CD4-positive, alpha-beta T cell treated with Interleukin-4 for 4 hours (primary cell): ENCODE measurements at regions not wholly inside any gene's neighbourhood (a gene's known extent, or its start where the extent isn't known, plus 50 kb on each side); places are given as distances from the start of the nearest gene placed in this dataset.
"Not testable (repeated sequence)": the region's sequence is repeated elsewhere in the genome, so short reads cannot be mapped to it uniquely, and the experiment has no call there.

ENCODE experiments used
- DNase-seq: peaks from one replicate; pipeline ENCODE4 v3.0.0-alpha.2; 2020

GRCh38 chr10:33034931-33035330 is 76.9 kb upstream of the ITGB1 start:
- DNase-seq, result no peak

DNA sequence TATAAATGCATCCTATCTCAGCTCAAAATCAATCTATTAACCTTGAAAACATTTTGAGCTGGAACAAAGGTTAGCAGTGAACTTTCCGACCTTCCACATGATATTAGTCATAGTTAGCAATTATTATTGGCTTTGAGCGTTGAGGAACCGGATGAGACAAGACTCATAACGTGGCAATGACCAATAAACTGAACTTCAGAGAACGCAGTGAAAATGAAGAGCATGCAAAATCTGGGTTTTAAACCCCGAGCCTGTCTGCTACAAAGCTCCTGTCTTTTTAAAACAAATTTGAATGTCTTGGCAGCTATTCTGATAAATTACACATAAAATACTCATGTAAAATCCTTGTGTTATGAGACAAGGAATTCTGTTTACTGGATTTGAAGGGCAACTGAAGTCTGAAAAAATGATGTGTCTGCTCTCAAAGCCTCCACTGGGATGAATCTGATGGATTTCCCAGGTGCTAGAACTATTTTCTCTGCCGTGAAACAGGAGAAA is 74.7 kb upstream of the ITGB1 start:
- peak; percentile 57 for DNase-seq

DNA sequence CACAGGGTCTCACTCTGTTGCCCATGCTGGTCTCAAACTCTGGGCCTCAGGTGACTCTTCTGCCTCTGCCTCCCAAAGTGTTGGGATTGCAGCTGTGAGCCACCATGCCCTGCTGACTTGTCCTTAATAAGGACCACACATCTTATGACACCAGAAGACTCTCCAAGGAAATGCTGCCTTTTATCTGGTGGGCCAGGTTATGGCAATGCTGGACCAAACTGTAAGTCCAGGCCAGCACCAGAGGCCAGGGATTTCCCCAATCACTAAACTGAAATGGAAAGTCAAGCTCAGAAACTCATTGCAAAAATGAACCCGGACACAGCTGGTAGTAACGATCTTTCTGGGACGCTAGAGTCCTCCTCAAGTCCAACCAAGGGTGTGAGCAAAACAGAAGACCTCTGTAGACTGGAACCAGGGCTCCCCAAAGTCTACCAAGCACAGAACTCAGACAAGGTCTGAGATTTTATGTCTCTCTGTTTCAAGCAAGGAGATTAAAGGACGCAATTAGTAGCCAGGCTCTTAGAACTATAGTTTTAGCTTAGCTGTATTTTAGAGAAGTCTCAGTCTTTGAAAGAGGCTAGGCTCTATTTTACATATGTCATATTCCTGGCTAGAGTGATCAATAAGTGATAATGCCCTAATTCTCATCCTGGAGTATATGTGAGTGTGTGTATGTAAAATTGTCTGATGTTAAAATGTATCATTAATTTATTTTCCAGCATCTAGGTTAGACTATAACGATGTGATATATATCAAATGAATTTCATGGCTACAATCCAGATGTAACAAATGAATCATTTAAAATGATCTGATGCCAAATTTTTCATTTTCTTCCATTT is 74.0 kb upstream of the ITGB1 start:
- DNase-seq, result no peak

DNA sequence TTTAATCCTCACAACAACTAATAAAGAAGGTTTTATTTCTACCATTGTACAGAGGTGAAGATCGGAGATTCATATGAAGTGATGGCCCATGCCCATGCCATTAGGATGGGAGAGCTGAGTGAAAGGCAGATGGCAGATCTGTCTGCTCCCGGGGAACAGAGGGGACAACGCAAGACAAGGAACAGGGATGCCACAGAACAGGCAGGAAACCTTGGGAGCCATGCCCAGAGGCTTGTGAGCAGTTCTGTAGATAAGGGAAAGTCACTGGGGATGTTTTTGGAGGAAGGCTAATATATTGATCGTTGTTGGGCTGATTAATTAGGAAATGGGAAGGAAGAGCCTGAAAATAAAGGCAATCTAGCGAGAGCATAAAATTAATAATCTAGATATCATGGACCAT is 73.1 kb upstream of the ITGB1 start:
- no peak for DNase-seq

- DNase-seq, result peak; percentile 83
Observed at GRCh38 chr10:33028515-33028914, 70.5 kb upstream of the ITGB1 start.

- DNase-seq, result no peak
Observed at GRCh38 chr10:33027088-33027487, 69.1 kb upstream of the ITGB1 start.

DNA sequence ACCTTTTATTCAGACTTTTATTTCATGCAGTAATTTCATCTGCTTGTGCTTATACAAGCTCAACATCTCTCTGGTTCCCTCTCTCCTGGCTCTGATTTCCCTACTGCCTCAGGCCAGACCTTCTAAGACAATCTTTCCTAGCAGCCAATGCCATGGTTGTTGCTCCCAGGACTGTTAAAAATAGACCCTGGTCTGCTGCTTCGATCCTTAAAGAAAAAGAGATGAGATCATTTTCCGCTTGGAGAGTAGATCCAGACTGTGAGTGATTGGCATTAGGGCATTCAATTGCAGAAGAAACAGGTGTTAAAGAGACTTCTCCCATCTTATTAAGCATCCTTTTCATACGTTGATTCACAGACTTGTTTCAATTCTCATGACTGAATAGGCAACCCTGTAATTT is 68.4 kb upstream of the ITGB1 start:
- DNase-seq, result no peak

DNA sequence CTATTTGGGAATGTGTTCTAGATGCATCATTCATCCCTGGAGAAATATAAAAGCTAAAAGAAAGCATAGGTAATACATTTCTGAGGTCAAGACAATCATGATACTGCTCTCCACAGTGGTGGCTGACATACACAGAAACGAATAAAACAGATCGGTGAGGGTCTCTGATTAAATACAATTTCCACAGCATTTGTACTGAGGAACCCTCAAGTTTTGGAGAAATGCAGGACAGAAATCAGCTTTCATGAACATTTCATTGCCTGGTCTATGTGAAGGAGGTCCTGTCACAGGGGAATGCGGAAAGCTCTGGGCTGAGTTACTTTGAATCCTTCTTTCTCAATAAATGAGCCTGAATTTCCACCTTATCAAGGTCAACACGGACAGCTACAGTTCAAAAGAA is 67.9 kb upstream of the ITGB1 start:
- no peak for DNase-seq

GRCh38 chr10:33025039-33025438 is 67.0 kb upstream of the ITGB1 start:
- DNase-seq, result no peak

DNA sequence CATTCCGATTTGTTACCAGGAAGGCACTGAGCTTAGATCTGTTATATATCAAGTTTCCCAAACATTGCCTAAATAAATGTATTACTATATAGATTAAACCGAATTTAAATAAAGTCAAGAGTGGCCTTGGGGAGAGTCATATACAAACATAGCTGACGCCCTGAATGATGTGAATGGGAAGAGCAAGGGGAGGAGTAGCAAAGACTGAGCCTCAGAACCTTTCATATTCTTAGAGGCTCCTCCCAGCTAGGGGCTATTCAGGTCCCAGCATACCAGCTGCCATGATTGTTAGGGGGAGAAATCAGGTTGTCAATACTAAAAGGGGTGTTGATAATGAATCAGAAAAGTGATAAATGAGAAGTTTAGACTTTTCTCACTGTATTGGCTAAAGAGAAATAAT is 64.7 kb upstream of the ITGB1 start:
- no peak for DNase-seq

- no peak for DNase-seq
Observed at GRCh38 chr10:33022090-33022489, 64.1 kb upstream of the ITGB1 start.

- no peak for DNase-seq
Observed at GRCh38 chr10:33016988-33017387, 59.0 kb upstream of the ITGB1 start.

DNA sequence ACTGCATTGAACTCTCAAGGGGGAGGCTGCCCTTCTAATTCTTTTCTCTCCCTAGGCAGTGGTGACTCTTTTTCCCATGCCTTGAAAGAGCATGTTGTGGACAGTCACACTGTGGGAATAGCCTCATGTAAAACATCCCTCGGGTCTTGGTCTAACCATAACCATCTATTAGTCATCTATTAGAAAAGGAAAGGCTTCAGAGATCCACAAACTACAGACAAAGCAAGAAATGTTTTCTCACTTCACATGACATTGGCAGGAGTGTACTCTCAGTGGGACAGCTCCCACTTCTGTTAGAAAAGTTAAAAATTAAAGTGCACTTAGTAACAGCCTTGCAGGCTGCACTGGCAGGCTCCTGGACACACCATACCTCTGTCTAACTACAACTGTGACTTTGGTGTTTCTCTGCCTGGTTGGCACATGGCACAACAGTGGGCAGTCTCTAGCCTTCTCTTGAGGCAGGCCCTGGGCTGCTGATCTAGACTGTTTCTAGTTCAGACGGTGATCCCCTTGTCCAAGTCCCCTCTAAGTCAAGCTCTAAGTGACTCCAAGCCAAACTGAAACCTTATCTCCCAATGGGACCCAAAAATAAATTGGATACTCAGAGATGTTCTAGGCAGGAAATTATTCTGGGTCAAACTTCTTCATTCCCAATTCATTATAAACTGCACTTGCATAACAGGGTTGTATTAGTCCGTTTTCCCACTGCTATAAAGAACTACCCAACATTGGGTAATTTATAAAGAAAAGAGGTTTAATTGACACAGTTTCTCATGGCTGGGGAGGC is 57.9 kb upstream of the ITGB1 start:
- no peak for DNase-seq

DNA sequence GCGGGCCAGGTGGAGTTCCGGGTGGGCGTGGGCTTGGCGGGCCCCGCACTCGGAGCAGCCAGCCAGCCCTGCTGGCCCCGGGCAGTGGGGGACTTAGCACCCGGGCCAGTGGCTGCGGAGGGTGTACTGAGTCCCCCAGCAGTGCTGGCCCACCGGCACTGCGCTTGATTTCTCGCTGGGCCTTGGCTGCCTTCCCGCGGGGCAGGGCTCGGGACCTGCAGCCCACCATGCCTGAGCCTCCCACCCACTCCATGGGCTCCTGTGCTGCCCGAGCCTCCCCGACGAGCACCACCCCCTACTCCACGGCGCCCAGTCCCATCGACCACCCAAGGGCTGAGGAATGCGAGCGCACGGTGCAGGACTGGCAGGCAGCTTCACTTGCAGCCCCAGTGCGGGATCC is 55.3 kb upstream of the ITGB1 start:
- DNase-seq, result not testable (repeated sequence)

GRCh38 chr10:33012306-33012705 is 54.3 kb upstream of the ITGB1 start:
- DNase-seq, result no peak

DNA sequence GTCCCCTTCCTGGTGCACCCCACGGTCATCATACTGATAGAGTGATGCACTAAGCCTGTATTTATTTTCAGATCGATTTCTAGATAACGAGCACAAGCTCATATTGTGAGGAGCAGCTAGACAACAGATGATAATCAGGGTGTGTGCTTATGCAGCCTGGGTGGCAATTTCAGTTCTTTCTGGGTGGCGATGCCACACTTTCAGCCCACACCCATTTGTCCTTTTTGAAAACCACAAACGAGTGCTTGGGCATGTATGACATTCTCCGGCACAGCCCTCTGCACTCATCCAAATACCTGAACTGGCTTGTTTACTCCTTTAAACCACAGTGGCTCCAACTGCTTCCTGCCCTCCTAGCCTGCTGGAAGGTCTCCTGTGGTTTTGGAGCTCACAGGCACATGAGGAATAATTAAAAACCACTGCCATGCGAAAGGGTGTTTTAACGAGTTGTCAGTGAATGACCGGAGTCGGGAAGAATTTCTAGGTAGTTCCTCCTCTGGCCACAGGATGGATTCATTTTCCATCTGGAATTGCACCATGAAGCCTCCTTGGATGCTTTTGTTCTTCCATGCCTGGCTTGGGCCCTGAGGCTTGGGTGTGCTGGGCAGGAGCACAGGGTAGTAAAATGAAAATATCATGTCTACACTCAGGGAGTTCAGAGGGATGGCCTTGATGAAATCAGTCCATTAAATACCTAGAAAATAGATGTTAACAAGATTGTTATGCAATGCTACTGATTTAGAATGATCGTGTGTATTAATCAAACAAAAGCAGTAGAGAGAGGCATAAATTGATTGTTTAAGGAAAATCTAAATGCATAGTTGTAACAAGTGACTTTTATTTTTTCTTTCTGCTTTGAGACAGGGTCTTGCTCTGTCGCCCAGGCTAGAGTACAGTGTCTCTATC is 52.4 kb upstream of the ITGB1 start:
- peak; percentile 85 for DNase-seq

DNA sequence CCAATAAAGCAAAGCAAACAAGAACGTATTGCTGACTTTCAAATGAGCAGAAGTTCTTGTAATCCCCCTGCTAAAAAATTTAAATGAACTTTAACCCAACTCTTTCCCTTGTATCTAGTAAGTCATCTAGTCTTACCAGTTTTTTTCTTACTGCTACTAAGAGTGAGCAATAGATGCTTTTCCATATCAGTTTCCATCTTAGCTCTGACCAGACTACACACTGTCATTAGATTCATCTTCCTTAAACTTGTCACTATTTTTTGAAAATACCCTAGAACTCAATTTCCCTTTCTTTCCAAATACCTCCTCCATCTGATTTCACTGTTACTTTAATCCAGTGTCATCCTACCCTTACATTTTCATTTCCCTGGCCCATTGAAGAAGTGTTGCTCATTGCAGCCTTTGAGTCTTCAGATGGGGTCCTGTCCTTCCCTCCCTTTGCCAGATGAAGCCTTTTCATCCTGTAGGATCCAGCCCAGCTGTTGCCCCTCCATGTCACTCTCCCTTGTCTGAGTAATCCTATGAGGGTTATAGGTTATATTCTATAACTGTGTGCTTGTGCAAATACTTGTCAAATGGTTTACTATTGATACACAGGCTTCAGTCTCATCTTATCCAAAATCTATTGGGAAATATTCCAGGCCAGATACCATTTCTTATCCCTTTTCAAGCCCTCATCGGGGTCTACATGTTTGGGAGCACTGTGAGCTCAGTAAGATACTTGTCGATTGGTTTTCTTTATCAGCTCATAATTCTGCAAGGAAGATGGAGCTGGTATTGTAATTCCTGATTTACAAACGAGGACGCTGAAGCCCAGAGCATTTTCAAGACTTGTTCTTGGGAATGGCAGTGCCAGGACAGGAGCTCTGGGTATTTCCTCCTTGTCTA is 51.5 kb upstream of the ITGB1 start:
- DNase-seq, result no peak

GRCh38 chr10:33008499-33009243 is 50.6 kb upstream of the ITGB1 start:
- DNase-seq, result peak; percentile 82

- DNase-seq, result not testable (repeated sequence)
Observed at GRCh38 chr10:33007731-33008381, 49.8 kb upstream of the ITGB1 start.
